ENCODE measurements at regions not wholly inside any gene's neighbourhood (a gene's known extent, or its start where the extent isn't known, plus 50 kb on each side); places are given as distances from the start of the nearest gene placed in this dataset.
"Not testable (repeated sequence)": the region's sequence is repeated elsewhere in the genome, so short reads cannot be mapped to it uniquely, and the experiment has no call there.

DNA sequence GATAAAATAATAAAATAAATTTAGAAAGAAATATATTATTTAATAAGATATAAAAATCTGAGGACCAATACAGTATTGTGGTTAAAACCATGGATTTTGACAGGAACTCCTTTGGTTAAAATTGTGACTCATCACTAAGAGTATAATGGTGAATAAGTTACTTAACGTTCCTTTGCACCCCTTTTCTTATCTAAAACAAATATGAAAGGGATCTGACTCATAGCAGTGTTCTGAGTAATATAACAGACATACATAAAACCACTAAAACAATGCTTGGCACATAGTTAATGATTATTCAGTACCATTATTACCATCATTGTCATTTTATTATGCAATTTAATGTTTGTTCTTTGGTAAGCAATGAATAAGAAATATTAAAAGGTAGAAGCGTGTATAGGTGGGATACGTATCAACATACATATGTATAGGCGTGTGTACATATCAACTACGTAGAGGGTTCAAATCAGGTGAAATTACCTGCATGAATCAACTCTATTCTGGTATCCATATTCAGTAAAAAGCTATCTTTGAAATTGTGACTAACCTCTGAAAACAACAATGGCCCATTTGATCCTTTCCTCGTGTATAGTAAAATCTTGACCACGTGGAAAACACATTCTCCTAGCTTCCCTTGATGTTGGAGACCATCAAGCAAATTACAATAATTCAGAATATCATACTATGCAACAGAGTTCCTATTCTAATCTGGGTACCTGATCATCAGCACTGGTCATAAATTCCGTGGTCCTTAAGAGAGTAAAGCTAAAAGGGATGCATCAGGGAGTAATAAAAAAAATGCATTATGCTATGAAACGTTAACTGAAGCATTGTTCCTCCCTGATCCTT, 342.6 kb upstream of the SPATA31A3 start:
- TF ChIP-seq, protein P1, sequence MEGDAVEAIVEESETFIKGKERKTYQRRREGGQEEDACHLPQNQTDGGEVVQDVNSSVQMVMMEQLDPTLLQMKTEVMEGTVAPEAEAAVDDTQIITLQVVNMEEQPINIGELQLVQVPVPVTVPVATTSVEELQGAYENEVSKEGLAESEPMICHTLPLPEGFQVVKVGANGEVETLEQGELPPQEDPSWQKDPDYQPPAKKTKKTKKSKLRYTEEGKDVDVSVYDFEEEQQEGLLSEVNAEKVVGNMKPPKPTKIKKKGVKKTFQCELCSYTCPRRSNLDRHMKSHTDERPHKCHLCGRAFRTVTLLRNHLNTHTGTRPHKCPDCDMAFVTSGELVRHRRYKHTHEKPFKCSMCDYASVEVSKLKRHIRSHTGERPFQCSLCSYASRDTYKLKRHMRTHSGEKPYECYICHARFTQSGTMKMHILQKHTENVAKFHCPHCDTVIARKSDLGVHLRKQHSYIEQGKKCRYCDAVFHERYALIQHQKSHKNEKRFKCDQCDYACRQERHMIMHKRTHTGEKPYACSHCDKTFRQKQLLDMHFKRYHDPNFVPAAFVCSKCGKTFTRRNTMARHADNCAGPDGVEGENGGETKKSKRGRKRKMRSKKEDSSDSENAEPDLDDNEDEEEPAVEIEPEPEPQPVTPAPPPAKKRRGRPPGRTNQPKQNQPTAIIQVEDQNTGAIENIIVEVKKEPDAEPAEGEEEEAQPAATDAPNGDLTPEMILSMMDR (conservative IDR thresholded peaks at IDR 0.05) = not testable (repeated sequence)
- TF ChIP-seq EZH2 (IDR thresholded peaks at IDR 0.05; ENCODE audit: low read depth) = not testable (repeated sequence)
